Natural killer cell (primary cell): ENCODE measurements at regions not wholly inside any gene's neighbourhood (a gene's known extent, or its start where the extent isn't known, plus 50 kb on each side); places are given as distances from the start of the nearest gene placed in this dataset.

Source experiments
- ATAC-seq, 3 donors: fragments of 150-1000 bp in 2 of 3; fragments of 200-7000 bp in 1 of 3; cut with Tn5 transposase; 1 replicate in 1 of 3; 2 replicates in 2 of 3; pipeline ENCODE4 v1.10.0; 2021; ENCODE audit warnings: mild to moderate bottlenecking in 2 of 3, moderate library complexity in 2 of 3
- DNase-seq, 2 donors: peaks; one replicate each; pipeline versions ENCODE4 v3.0.0 to v3.0.0-alpha.2; 2013 to 2021; ENCODE audit warnings: mixed read lengths in 1 of 2
- H3K27ac ChIP-seq: one replicate; pipeline ENCODE4 v1.5.1; 2013; ENCODE audit warnings: mild to moderate bottlenecking, low read length
- H3K27me3 ChIP-seq: one replicate; pipeline ENCODE4 v1.6.1; 2013; ENCODE audit warnings: low read length; ENCODE audit not compliant: control insufficient read depth, insufficient read depth
- H3K36me3 ChIP-seq: one replicate; pipeline ENCODE4 v1.6.1; 2013; ENCODE audit warnings: low read length; ENCODE audit not compliant: control insufficient read depth, insufficient read depth
- H3K4me1 ChIP-seq: one replicate; pipeline ENCODE4 v1.6.1; 2013; ENCODE audit warnings: low read length; ENCODE audit not compliant: control insufficient read depth, insufficient read depth
- H3K4me3 ChIP-seq: one replicate; pipeline ENCODE4 v1.5.1; 2013; ENCODE audit warnings: low read length
- H3K9me3 ChIP-seq: one replicate; pipeline ENCODE4 v1.6.1; 2013; ENCODE audit warnings: low read length; ENCODE audit not compliant: control insufficient read depth, insufficient read depth
- H3K27ac Mint-ChIP-seq, 2 donors: one replicate each; pipeline ENCODE4 v1.8.0; 2022; ENCODE audit warnings: mild to moderate bottlenecking in 2 of 2, mixed read lengths in 2 of 2, moderate library complexity in 1 of 2
- H3K27me3 Mint-ChIP-seq, 2 donors: one replicate each; pipeline ENCODE4 v1.8.0; 2022; ENCODE audit warnings: low read depth in 2 of 2, mixed read lengths in 2 of 2
- H3K36me3 Mint-ChIP-seq: one replicate; pipeline ENCODE4 v1.8.0; 2022; ENCODE audit warnings: mixed read lengths
- H3K4me1 Mint-ChIP-seq, 2 donors: one replicate each; pipeline ENCODE4 v1.8.0; 2022; ENCODE audit warnings: mixed read lengths in 2 of 2
- H3K4me3 Mint-ChIP-seq: one replicate; pipeline ENCODE4 v1.8.0; 2022; ENCODE audit warnings: mild to moderate bottlenecking, moderate library complexity, mixed read lengths
- H3K9me3 Mint-ChIP-seq, 2 donors: one replicate each; pipeline ENCODE4 v1.8.0; 2022; ENCODE audit warnings: mixed read lengths in 2 of 2
- WGBS: methylation state at CpG from one replicate; pipeline ENCODE4 v1.1.7; 2013; ENCODE audit warnings: missing lambda C conversion rate; ENCODE audit not compliant: insufficient coverage; 5-methylcytosine and 5-hydroxymethylcytosine counted together
- intact Hi-C: fragments of 100-400 bp; cut with micrococcal nuclease; formaldehyde crosslinking; loops from one replicate; pipeline ENCODE4 v1.14.2; 2022
- TF ChIP-seq, protein P1 (sequence below): fragments of 200-600 bp; IDR thresholded peaks from one replicate; pipeline ENCODE4 v1.8.0; 2022; ENCODE audit warnings: antibody characterized with exemption

DNA sequence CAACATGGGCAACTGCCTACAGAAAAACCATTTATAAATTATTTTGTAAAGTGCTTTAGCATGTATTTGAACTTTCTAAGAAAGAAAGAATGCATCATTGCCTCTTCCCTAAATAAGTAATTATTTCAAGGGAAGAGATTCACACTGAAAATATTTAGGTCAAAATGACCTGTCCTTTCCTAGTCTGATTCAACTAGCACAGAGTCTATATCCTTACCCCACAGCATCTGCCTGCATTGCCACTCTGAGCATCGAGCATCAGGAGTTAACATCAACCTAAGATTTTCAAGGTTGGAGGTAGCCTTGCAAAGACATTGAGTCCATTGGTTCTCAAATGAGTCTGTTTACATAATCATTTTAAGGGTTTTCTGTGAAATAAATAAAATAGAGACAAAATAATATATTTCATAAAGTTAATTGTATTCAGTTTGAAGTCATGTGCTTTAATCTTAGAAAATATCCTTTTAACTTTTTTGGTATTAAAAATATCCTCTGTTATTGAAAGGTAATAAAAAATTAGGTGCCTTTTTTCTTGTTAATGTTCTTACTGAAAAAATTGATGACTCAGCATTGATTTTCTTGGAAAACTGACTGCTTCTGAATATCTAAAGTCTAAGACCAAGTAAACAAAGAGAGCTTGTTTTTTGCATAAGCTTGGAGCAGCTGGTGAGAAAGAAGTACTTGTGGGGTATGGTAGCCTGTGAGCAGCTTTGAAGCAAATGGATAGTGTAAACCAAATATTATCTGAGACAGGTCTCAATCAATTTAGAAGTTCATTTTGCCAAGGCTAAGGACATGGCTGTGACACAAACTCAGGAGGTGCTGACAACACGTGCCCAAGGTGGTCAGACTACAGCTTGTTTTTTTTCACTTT, 269.0 kb upstream of the CLEC14A start:
- TF ChIP-seq, protein P1, sequence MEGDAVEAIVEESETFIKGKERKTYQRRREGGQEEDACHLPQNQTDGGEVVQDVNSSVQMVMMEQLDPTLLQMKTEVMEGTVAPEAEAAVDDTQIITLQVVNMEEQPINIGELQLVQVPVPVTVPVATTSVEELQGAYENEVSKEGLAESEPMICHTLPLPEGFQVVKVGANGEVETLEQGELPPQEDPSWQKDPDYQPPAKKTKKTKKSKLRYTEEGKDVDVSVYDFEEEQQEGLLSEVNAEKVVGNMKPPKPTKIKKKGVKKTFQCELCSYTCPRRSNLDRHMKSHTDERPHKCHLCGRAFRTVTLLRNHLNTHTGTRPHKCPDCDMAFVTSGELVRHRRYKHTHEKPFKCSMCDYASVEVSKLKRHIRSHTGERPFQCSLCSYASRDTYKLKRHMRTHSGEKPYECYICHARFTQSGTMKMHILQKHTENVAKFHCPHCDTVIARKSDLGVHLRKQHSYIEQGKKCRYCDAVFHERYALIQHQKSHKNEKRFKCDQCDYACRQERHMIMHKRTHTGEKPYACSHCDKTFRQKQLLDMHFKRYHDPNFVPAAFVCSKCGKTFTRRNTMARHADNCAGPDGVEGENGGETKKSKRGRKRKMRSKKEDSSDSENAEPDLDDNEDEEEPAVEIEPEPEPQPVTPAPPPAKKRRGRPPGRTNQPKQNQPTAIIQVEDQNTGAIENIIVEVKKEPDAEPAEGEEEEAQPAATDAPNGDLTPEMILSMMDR, result no peak
- DNase-seq (no peak), ATAC-seq (no peak)
- H3K27me3 ChIP-seq, result no peaks in the 10 kb centered on the region
- no peaks in the 10 kb centered on the region for H3K36me3 Mint-ChIP-seq
- WGBS, result 81% methylated on average over 2 of the region's 2 CpGs
- H3K9me3 Mint-ChIP-seq, result peaks cover 5 to 10% of the 10 kb centered on the region in 2 donors
- H3K27ac ChIP-seq, result no peak overlapping the region
- H3K27ac Mint-ChIP-seq, result no peak overlapping the region
- H3K4me3 ChIP-seq, result no peak overlapping the region
- no peaks in the 10 kb centered on the region for H3K4me1 ChIP-seq
- no peaks in the 10 kb centered on the region for H3K27me3 Mint-ChIP-seq
- no peaks in the 10 kb centered on the region for H3K9me3 ChIP-seq
- no peaks in the 10 kb centered on the region for H3K36me3 ChIP-seq
- no peaks in the 10 kb centered on the region for H3K4me1 Mint-ChIP-seq
- intact Hi-C loops, result no loop called here
- H3K4me3 Mint-ChIP-seq, result no peak overlapping the region

DNA sequence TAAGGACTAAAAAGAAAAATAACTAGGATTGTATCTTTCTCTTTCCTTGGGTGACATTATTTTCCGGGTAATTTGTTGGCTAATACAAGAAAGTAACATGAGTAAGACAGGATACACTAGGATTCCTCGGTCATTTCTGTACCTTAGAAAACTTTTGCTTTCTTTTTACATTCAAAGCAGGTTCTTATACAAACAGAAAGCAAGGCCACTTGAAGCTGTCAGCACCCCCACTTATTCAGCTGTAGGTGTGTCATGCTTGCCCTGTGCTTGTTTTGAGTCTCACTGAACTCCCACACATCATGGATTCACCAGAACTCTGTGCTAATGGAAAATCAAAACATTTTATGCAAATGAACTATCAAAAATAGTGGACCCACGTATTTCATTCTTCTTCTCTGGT, 266.8 kb upstream of the CLEC14A start:
- Histone ChIP-seq H3K4me1 (no peaks in the 10 kb centered on the region), H3K36me3 (no peaks in the 10 kb centered on the region), H3K27ac (no peak overlapping the region), H3K4me3 (no peak overlapping the region), H3K9me3 (no peaks in the 10 kb centered on the region), H3K27me3 (no peaks in the 10 kb centered on the region)
- no peaks in the 10 kb centered on the region for H3K36me3 Mint-ChIP-seq
- WGBS, result 80% methylated on average over 3 of the region's 3 CpGs
- H3K9me3 Mint-ChIP-seq, result peaks cover 5 to 9% of the 10 kb centered on the region in 2 donors
- intact Hi-C loops, result no loop called here
- no peaks in the 10 kb centered on the region for H3K4me1 Mint-ChIP-seq
- DNase-seq (no peak), ATAC-seq (no peak)
- TF ChIP-seq, protein P1, result no peak
- no peaks in the 10 kb centered on the region for H3K27me3 Mint-ChIP-seq
- no peak overlapping the region for H3K4me3 Mint-ChIP-seq
- H3K27ac Mint-ChIP-seq, result no peak overlapping the region

DNA sequence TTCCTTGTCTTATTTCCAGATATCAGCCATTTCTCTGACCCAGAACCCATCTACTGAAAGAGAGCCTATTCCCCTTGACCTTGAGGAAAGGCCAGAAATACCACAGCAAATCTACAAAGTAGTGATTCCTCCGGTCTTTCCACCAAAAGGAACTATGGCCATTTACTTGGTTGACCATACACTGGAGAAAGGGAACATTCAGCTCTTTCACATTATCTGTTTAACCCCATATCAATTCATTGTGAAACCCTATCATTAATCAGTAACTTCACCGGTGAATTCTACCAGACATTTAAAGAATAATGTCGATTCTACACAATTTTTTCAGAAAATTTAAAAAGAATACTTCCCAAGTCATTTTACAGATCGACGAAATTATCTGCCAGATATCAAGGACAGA, 265.7 kb upstream of the CLEC14A start:
- no peak overlapping the region for H3K27ac ChIP-seq
- no peaks in the 10 kb centered on the region for H3K27me3 ChIP-seq
- no peaks in the 10 kb centered on the region for H3K27me3 Mint-ChIP-seq
- H3K36me3 ChIP-seq, result no peaks in the 10 kb centered on the region
- no peak for DNase-seq
- no peaks in the 10 kb centered on the region for H3K36me3 Mint-ChIP-seq
- H3K27ac Mint-ChIP-seq, result no peak overlapping the region
- H3K4me1 ChIP-seq, result no peaks in the 10 kb centered on the region
- intact Hi-C loops, result no loop called here
- no peak for ATAC-seq
- peaks cover 2 to 7% of the 10 kb centered on the region in 2 donors for H3K9me3 Mint-ChIP-seq
- no peak overlapping the region for H3K4me3 Mint-ChIP-seq
- TF ChIP-seq, protein P1, result no peak
- no peaks in the 10 kb centered on the region for H3K4me1 Mint-ChIP-seq
- 79% methylated on average over 3 of the region's 5 CpGs for WGBS
- H3K9me3 ChIP-seq, result peaks cover 2% of the 10 kb centered on the region
- H3K4me3 ChIP-seq, result no peak overlapping the region

DNA sequence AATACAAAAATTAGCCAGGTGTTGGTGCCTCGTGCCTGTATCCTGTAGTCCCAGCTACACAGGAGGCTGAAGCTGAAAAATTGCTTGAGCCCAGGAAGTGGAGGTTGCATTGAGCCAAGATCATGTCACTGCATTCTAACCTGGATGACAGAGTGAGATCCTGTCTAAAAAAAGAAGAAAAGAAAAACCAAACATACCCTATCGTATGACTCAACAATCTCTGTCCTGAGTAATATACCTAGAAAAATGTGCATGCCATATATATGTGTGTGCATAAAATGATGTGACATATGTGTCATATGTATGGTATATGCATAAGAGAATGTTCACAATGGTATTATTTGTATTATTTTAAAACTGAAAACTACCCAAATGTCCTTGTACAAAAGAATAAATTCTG, 261.5 kb upstream of the CLEC14A start:
- Mint-ChIP-seq H3K4me3 (no peak overlapping the region), H3K27ac (no peak overlapping the region), H3K27me3 (no peaks in the 10 kb centered on the region), H3K4me1 (no peaks in the 10 kb centered on the region), H3K36me3 (no peaks in the 10 kb centered on the region), H3K9me3 (peaks cover 2 to 7% of the 10 kb centered on the region in 2 donors)
- intact Hi-C loops, result no loop called here
- no peak for ATAC-seq
- no peaks in the 10 kb centered on the region for H3K4me1 ChIP-seq
- H3K9me3 ChIP-seq, result peaks cover 2% of the 10 kb centered on the region
- H3K36me3 ChIP-seq, result no peaks in the 10 kb centered on the region
- no peak for DNase-seq
- no peak overlapping the region for H3K4me3 ChIP-seq
- TF ChIP-seq, protein P1, result no peak
- no peaks in the 10 kb centered on the region for H3K27me3 ChIP-seq
- WGBS, result 53% methylated on average over 1 of the region's 2 CpGs
- H3K27ac ChIP-seq, result no peak overlapping the region
